Gastrocnemius medialis (tissue), 4 donors: ENCODE measurements at regions not wholly inside any gene's neighbourhood (a gene's known extent, or its start where the extent isn't known, plus 50 kb on each side); places are given as distances from the start of the nearest gene placed in this dataset.

Experiments used
- ATAC-seq, 2 donors: fragments of 150-250 bp; one replicate each; pipeline ENCODE4 v1.9.1; 2016
- DNase-seq, 2 donors: peaks; one replicate each; pipeline ENCODE4 v3.0.0-alpha.2; 2019
- H3K27ac ChIP-seq, 4 donors: fragments of 200-600 bp; sonication (generic); 1 replicate in 1 of 4; 2 replicates in 3 of 4; pipeline ENCODE4 v1.5.1; 2016 to 2018; ENCODE audit warnings: mild to moderate bottlenecking in 2 of 4, moderate library complexity in 1 of 4
- H3K27me3 ChIP-seq, 3 donors: fragments of 200-600 bp; sonication (generic) in 2 of 3; 1 replicate in 1 of 3; 2 replicates in 2 of 3; pipeline versions ENCODE4 v1.5.1 to v1.6.0; 2016 to 2019; ENCODE audit warnings: mild to moderate bottlenecking in 1 of 3, moderate library complexity in 1 of 3
- H3K36me3 ChIP-seq, 2 donors: fragments of 200-600 bp; sonication (generic) in 1 of 2; one replicate each; pipeline ENCODE4 v1.5.1; 2017 to 2018
- H3K4me1 ChIP-seq, 2 donors: fragments of 200-600 bp; sonication (generic) in 1 of 2; one replicate each; pipeline ENCODE4 v1.5.1; 2016 to 2017; ENCODE audit warnings: mild to moderate bottlenecking in 2 of 2
- H3K4me3 ChIP-seq, 4 donors: fragments of 200-600 bp; sonication (generic) in 3 of 4; 1 replicate in 1 of 4; 2 replicates in 3 of 4; pipeline ENCODE4 v1.5.1; 2016 to 2019; ENCODE audit warnings: mild to moderate bottlenecking in 2 of 4
- H3K9me3 ChIP-seq, 3 donors: fragments of 200-600 bp; sonication (generic) in 2 of 3; 1 replicate in 1 of 3; 2 replicates in 2 of 3; pipeline ENCODE4 v1.5.1; 2016 to 2019
- POLR2A ChIP-seq, 2 donors: fragments of 450-650 bp; IDR thresholded peaks; one replicate each; pipeline ENCODE4 v1.6.1; 2017; ENCODE audit warnings: antibody characterized with exemption in 2 of 2, mild to moderate bottlenecking in 2 of 2, moderate library complexity in 2 of 2
- in situ Hi-C, 4 donors: fragments of 200-750 bp; cut with MboI; loops; one replicate each; pipeline versions ENCODE4 v1.15.0 to v1.8.0; 2017; ENCODE audit warnings: low sequenced_read_pairs in 4 of 4
- intact Hi-C: fragments of 100-400 bp; cut with DNase I; formaldehyde crosslinking; loops from one replicate; pipeline ENCODE4 v1.15.1; 2023; ENCODE audit warnings: low total_unique reads
- TF ChIP-seq, protein P1 (sequence below), 5 experiments: fragments of 450-650 bp in 3 of 5; fragments of 200-600 bp in 2 of 5; sonication (generic) in 2 of 5; IDR thresholded peaks in 4 of 5; conservative IDR thresholded peaks in 1 of 5; 1 replicate in 4 of 5; 2 replicates in 1 of 5; pipeline ENCODE4 v1.5.1; 2016 to 2019; ENCODE audit warnings: antibody characterized with exemption in 5 of 5, mild to moderate bottlenecking in 3 of 5, moderate library complexity in 3 of 5

DNA sequence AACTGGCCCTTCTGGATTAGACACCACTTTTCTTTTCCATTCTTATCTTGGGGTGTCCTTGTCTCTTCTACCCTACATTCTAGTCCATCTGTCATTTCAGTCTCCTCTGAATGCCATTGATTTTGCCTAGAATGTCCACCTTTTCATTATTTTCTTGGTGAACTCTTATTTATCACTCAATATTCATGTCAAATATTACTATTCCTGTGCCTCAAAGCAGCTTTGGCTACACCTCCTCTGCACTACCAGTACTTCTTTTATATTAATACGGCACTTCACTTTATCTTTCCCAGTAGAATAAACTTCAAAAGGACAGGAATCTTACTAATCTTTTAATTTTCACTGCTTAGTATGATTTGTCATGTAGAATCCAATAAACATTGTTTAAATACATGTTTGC, 186.4 kb upstream of the DPYD start:
- in situ Hi-C loops (no loop called here), intact Hi-C loops (no loop called here)
- ATAC-seq (no peak), DNase-seq (no peak)
- Histone ChIP-seq H3K4me1 (no peaks in the 10 kb centered on the region), H3K36me3 (no peaks in the 10 kb centered on the region), H3K9me3 (no peaks in the 10 kb centered on the region), H3K27me3 (no peaks in the 10 kb centered on the region), H3K27ac (no peak overlapping the region), H3K4me3 (no peak overlapping the region)
- TF ChIP-seq POLR2A (IDR thresholded peaks at IDR 0.05) = no peak
- TF ChIP-seq, protein P1, sequence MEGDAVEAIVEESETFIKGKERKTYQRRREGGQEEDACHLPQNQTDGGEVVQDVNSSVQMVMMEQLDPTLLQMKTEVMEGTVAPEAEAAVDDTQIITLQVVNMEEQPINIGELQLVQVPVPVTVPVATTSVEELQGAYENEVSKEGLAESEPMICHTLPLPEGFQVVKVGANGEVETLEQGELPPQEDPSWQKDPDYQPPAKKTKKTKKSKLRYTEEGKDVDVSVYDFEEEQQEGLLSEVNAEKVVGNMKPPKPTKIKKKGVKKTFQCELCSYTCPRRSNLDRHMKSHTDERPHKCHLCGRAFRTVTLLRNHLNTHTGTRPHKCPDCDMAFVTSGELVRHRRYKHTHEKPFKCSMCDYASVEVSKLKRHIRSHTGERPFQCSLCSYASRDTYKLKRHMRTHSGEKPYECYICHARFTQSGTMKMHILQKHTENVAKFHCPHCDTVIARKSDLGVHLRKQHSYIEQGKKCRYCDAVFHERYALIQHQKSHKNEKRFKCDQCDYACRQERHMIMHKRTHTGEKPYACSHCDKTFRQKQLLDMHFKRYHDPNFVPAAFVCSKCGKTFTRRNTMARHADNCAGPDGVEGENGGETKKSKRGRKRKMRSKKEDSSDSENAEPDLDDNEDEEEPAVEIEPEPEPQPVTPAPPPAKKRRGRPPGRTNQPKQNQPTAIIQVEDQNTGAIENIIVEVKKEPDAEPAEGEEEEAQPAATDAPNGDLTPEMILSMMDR (IDR thresholded peaks at IDR 0.05 in 4 of 5, conservative IDR thresholded peaks at IDR 0.05 in 1 of 5) = no peak

DNA sequence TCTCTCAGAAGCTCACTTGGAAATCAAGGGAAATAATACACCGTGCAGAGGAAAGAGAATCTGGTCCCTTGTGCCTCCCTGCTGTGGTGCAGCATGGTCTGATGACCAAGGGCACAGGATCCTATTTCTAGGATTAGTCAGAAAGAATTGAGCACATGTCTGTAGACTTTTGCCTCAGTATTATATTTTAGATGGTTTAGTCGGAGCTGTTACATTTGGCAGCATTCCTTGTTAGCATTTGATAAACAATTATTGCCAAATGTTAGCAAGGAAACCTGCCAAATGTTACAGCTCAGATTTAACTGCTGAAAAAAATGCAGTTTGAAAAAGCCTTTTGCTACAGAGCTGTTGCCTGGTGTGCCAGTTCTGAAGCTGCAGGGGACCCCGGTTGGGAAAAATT, 183.5 kb upstream of the DPYD start:
- TF ChIP-seq, protein P1 (IDR thresholded peaks at IDR 0.05 in 4 of 5, conservative IDR thresholded peaks at IDR 0.05 in 1 of 5) = no peak
- no peak for TF ChIP-seq POLR2A (IDR thresholded peaks at IDR 0.05)
- no peaks in the 10 kb centered on the region for H3K27me3 ChIP-seq
- in situ Hi-C loops (no loop called here), intact Hi-C loops (no loop called here)
- no peaks in the 10 kb centered on the region for H3K9me3 ChIP-seq
- H3K4me1 ChIP-seq = no peaks in the 10 kb centered on the region
- ATAC-seq (no peak), DNase-seq (no peak)
- H3K4me3 ChIP-seq = no peak overlapping the region
- H3K36me3 ChIP-seq = no peaks in the 10 kb centered on the region
- H3K27ac ChIP-seq = no peak overlapping the region

DNA sequence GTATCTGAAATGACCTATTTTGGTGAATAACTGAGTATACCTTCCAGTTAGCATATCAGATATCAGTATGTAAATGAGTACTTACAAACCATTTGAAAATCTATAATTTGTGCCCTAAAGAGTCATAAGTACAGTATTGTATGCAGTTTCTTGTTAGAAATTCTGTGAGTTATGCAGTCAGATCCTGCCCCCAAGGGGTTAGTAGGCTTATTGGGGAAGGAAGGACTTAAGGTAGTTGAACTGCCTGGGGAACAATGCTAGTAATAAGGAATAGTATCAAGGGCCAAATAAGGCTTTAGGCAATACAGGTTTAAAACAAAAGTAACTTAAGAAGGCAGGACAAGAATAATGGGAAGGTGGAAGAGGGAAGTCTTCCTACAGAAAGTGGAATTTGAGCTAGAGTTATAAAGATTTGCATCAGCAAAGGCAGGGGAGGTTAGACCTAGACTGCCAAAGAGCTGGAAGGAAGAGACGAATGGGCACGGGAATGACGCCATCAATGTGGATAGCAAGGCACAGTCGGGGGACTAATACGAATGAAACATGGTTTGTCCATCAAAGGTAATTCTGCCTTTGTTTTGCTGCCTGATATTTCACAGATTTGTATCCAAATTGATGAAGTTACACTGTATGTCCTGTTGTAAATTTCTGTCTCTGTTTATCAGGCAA, 182.9 kb upstream of the DPYD start:
- H3K4me3 ChIP-seq = no peak overlapping the region
- no peaks in the 10 kb centered on the region for H3K4me1 ChIP-seq
- no peak for TF ChIP-seq POLR2A (IDR thresholded peaks at IDR 0.05)
- TF ChIP-seq, protein P1 (IDR thresholded peaks at IDR 0.05 in 4 of 5, conservative IDR thresholded peaks at IDR 0.05 in 1 of 5) = no peak
- no peaks in the 10 kb centered on the region for H3K9me3 ChIP-seq
- intact Hi-C loops = no loop called here
- no peak for DNase-seq
- H3K27ac ChIP-seq = no peak overlapping the region
- H3K36me3 ChIP-seq = no peaks in the 10 kb centered on the region
- in situ Hi-C loops = no loop called here
- no peaks in the 10 kb centered on the region for H3K27me3 ChIP-seq
- ATAC-seq = no peak

DNA sequence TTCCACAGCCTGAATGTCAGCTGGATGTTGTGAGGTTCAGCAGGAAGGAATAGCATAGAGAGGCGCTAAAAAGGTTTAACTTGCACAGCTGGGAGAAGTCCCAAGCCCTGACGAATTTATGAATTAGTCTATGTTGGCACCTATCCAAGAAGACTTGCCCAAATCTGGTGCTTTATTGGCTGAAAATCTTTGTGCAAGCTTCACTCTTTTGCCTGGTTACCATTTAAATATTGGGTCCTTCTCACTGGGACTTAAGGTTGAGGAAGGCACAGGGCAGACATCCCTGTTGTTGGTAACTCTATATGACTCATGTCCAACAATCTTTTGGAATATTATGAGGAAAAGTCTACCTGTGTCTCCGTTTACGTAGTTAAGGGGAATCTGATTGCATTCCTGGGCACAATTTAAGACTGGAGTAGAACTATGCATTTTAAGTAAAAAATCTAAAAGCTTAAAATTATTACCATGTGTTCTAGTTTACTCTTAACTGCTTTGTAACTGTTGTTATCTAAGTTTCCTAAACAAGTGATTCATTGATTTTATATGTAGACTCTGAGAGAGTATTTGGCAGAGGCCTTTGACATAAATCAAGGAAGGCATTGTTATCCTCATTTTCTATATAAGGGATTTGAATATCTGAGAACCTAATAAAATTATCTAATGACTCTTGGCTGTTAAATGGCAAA, 181.7 kb upstream of the DPYD start:
- H3K27ac ChIP-seq = no peak overlapping the region
- in situ Hi-C loops = no loop called here
- H3K27me3 ChIP-seq = no peaks in the 10 kb centered on the region
- intact Hi-C loops = no loop called here
- DNase-seq = no peak
- H3K36me3 ChIP-seq = no peaks in the 10 kb centered on the region
- H3K4me1 ChIP-seq = no peaks in the 10 kb centered on the region
- no peak overlapping the region for H3K4me3 ChIP-seq
- no peak for TF ChIP-seq POLR2A (IDR thresholded peaks at IDR 0.05)
- TF ChIP-seq, protein P1 (IDR thresholded peaks at IDR 0.05 in 4 of 5, conservative IDR thresholded peaks at IDR 0.05 in 1 of 5) = no peak
- ATAC-seq = no peak
- no peaks in the 10 kb centered on the region for H3K9me3 ChIP-seq
